Occipital lobe (tissue), 1 donor: ENCODE measurements at regions not wholly inside any gene's neighbourhood (a gene's known extent, or its start where the extent isn't known, plus 50 kb on each side); places are given as distances from the start of the nearest gene placed in this dataset.

Experiments
- DNase-seq: peaks from one replicate; lab custom pipeline; 2025; lab: John Stamatoyannopoulos, UW

DNA sequence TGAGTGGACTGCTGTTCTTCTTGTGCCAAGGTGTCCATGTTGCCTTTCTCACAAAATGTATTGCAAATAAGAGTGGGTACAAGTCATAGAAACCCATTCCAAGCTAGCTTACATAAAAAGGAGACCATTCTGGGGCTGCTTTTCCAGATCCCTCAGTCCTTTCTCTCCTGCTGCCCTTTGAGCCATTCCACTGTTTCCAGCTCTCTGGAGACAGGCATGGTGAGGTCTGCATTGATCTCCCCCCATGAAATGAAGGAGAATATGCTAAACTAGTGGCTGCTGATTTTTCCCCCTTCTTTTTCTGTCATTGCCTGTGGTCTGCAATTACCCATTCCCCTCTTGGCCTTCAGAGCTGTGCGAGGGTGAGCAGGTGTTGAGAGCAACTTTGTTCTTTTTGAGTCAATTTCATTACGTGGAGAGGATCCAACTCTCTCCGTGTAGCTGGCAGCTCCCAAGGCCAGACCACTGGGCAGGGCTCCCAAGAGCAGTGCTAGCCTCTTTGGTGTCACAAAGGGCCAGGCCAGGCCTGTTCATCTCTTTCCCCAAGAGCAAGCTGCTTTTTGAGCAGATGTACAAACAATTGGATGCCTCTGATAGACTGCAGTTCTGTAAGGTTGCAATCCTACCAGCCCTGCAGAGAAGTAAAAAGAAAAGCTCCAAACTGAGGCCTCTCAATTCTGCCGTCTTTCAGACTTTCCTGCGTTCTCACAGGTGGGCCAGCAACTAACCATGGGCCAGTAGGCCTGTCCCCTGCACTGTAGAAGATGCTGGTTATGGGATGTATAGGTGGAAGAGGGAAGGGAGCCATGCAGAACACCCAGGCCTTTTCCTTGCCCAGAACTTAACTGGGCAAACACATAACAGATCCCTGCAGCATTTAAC is 96.1 kb upstream of the ARMC2 start:
- DNase-seq, result no peak

DNA sequence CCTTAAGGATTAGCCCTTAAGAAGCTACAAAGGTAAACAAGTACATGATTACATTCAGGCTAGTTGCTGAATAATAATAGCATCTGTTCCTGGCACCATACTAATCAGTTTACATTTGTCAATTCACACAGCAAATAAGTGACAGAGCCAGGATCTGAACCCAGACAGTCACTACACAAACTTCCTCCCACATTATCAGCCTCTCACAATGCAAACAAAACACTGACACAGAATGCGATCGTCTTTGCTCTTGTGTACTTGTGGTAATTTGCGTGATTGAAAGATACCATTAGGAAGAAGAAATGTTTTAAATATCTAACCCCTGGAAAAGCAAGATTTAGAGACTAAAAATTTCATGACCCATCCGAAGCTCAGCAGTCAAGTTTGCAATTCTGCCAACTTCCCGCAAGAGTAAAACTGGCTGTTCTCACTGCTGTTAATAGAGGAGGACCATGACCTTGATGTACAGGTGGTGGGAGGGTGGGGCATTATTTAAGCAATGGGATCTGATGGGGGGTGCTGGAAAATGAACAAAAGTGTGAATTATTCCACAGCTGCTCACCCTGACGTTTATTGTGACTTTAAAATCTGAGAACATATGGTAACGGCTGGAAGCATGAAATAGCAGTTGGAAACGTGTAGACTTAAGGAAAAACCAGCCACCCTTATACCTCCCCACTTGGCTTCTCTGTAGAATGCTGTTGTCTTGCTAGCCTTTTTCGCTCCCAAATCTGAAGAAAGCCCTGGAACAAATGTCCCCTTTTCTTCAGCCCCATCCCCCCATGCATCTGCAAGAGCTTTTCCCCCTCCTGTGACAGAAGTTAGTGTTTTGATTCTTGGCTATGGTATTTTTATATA is 95.3 kb upstream of the ARMC2 start:
- no peak for DNase-seq

- no peak for DNase-seq
Measured at GRCh38 chr6:108755257-108756240, 92.7 kb upstream of the ARMC2 start.

GRCh38 chr6:108757357-108757756 is 90.9 kb upstream of the ARMC2 start:
- no peak for DNase-seq

DNA sequence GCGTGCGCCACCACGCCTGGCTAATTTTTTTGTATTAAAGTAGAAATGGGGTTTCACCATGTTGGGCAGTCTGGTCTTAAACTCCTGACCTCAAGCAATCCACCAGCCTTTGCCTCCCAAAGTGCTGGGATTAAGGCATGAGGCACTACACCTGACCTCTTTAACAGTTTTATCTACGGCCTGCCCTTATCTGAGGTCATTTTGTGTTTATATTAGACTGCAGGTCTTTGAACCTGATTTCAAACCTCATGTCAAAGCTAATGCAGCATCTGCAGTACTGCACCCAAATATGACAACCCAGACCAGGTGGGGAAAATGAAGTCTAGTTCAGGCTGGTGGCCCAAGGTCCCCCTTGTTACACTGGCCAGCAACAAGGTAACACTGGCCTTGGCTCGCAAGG is 89.3 kb upstream of the ARMC2 start:
- DNase-seq, result no peak

GRCh38 chr6:108760126-108761050 is 87.8 kb upstream of the ARMC2 start:
- no peak for DNase-seq

GRCh38 chr6:108762394-108762793 is 85.8 kb upstream of the ARMC2 start:
- DNase-seq, result no peak

DNA sequence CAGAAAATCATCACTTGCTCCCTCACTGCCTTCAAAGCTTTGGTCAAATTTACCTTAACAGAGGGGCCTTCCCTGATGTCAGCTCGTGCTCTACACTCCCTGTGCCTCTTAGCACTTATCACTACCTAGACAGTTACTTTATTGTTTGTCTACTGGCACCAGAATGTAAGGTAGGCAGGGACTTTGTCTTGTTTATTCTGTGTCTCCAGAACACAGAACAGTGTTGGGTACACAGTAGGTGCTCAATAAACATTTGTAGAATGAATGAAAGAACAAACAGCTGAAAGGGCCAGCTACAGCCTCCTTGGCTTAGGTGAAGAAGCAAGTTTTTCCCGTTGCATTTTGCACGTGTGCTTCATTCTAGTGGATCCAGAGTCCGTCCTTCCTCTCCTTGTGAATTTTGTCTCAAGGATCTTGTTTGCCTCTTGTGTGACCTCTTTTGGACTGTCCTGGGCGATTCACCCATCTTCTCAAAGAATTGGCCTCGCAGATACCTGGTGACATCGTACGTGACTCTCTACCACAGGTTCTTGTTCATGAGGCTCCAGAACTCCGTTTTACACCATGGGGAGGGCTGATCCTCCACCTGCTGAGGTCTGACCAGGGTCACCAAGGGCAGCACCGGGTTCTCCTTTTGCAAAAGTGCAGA is 84.2 kb upstream of the ARMC2 start:
- no peak for DNase-seq

DNA sequence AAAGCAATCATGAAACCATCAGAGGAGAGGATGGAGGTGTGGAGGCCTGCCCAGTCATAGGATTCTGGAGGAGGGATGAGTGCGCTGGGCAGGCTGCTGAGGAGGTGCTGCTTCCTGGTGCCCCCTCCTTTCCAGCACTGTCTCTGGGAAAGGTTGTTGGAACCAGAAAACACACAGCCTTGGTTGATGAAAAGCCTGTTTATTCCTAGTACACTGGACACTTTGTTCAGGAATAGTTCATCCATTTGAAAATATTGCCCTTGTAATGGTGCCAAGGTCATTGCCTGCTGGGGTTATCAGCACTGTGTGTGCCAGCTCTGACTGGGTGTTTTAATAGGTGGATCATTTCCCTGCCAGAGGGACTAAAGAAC is 83.7 kb upstream of the ARMC2 start:
- no peak for DNase-seq

- no peak for DNase-seq
Measured at GRCh38 chr6:108765495-108765894, 82.7 kb upstream of the ARMC2 start.

- no peak for DNase-seq
Measured at GRCh38 chr6:108766419-108766818, 81.8 kb upstream of the ARMC2 start.

GRCh38 chr6:108766886-108767285 is 81.3 kb upstream of the ARMC2 start:
- no peak for DNase-seq

DNA sequence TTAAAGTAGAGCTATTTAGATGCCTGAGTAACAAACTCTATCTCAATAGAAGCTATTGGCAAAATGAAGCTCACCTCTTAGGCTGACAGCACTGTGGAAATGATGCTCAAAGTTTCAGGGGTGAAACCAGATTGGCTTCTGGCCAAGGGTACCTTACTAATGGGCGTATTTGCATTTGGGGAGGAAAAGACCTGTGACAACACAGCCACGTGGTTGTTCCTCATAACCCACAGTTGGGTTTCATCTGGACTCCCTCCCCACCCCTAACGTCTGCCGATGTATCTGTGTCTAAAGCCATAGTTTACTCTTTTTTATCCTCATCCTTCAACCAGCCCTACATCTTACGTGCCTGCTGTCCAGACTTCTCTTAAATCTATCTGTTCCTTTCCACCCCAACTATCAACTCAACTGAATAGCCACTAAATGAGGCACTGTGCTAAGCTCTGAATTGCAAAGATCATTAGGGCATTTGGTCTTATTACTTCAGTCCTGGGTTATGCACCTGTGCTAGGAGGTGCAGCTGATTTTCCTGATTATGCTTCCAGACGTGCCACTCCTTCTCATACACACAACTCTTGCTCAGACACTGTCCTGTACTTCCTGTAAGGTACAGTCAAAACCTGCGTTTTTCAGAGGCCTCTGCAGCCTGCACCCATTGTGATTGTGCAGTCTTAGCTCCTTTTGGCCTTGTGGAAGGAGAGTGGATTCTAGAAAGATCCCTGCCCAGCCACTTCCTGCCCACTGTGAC is 80.6 kb upstream of the ARMC2 start:
- no peak for DNase-seq

DNA sequence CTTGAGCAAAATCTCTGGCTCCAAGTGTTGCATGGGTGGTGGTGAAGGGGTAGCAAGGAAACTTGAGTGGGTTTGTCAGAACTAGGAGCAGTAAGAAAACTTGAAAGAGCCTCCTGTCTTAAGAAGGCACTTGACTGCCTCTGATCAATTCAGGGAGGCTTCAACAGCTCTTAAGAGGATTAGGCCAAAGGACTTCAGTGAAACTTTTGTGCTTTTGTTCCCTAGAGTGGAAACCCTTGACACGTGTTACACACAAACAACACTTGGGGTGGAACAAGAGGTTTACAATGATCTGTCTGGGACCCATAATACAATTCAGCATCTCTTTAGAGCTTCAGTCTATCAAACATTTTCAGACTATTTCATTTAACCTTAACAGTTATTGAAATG is 80.1 kb upstream of the ARMC2 start:
- DNase-seq, result no peak

DNA sequence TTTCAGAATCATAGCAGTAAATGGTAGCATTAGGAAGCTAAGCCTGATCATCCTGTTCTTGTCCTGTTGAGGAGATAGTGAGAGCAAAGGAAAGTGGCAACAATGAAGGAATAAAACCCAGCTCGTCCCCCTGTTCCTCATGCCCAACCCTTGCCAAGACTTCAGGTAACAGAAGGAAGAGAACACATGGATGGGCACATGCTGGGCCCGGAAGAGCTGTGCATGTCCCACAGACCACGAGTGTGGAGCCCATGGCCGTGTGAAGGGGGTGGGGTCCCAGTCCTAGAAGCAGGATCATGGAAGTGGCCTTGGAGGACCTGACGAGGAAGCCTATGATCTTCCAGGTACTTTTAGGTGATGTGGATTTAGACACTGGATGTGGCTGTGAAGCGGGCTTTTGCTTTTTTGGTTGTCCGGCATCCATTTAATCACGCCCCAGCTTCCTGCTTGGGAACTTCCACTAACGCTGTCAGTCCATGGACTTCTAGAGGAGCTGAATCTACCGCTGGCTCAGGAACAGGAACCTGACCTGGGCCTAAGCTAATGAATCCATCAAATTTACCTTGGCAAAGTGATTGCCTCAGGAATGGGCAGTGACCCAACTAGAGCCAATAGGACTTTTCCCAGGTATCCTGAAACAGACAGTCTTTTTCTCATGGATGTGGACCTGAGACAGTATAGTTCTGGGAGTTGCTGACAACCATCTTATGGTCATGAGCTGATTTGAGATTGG is 79.3 kb upstream of the ARMC2 start:
- no peak for DNase-seq

DNA sequence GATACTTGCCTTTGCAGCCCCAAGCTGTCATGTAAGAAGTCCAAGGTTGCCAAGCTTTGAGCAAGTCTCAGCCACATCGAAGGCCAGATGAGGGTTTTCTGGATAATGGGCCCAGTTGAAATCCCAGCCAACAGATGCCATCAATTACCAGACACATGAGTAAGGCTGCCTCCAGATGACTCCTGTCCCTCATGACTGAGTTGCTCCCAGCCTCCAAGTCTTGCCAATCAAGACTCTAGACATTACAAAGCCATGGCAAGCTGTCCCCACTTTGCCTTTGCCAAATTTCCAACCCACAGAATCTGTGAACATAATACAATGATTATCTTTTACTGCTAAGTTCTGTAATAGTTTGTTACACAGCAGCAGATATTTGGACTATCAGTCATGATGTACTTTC is 76.8 kb upstream of the ARMC2 start:
- DNase-seq, result no peak

DNA sequence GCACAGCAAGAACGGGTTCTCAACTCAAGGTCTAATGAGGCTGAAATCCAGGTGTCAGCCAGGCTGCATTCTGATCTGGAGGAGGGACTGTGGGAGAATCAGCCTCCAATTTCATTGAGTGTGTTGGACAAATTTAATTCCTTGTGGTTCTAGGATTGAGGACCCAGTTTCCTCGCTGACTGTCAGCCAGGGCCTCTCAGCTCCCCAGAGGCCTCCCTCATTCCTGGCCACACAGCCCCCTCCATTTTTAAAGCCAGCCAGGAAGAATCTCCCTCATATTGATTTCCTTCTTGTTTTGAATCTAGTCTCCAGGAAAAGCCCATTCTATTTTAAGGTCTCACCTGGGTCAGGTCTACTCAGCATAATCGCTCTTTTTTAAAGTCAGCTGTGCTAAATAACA is 73.7 kb upstream of the ARMC2 start:
- no peak for DNase-seq

DNA sequence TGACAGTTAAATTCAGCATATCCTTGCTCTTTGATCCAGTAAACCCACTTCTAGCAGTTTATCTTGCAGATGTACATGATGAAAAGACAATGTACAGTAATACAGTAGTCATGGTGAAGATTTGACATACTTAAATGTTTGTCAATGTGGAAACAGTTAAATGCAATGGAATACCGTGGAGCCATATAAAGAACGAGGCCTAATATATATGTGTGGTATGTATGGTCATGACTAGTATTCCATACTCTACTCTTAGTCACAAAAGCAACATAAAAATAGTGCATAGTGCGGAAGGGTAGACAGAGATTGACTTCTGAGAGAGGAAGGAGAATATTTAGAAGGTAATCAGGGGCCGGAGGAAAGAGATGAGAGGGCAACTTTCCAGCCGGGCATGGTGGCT is 70.7 kb upstream of the ARMC2 start:
- no peak for DNase-seq
